HG02798 (cell line): ENCODE measurements at regions not wholly inside any gene's neighbourhood (a gene's known extent, or its start where the extent isn't known, plus 50 kb on each side); places are given as distances from the start of the nearest gene placed in this dataset.

Experiments
- ATAC-seq: cut with Tn5 transposase; IDR thresholded peaks from one replicate; pipeline ENCODE4 v1.9.1; 2021; ENCODE audit warnings: mild to moderate bottlenecking; ENCODE audit not compliant: unreplicated experiment, poor library complexity

DNA sequence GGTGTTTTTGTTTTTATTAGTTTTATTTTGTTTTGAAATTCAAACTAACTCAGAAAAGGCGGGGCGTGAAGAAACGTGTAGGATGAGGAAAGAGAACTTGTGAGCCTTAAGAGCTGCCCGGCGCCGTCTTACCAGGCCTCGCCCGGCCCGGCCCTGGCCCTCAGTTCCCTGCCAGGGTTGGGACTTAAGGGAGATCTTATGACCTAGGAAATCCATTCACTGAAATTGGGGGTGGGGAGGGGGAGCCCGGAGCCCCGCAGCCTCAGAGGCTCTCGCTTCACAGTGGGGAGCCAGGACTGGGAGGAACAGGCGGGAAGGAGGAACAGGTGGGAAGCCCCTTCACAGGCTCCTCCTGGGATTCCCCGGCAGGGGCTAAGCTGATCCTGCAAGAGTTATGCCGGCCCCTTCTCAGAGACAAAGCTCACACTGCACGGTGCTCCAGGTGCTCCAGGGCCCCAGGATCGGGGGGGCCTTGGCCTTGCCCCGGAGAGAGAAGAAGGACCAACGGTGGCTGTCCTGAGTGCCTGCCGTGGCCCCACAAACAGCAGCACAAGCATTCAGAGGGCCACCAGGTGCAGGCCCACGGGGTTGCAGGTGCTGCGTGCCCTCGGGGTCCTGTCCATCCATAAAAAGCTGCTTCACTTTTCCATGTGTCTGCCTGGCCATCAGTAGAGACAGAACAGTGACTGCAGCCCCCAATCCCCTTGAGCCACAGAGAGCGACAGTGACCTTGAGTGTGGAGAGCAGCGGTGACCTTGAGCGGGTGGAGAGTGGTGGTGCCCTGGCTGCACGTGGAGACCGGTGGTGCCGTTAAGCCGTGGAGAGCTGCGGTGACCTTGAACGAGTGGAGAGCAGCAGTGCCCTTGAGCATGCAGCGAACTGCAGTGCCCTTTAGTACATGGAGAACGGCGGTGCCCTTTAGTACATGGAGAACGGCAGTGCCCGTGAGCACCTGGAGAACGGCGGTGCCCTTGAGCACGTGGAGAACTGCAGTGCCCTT lies 152.7 kb downstream of the DLL1 start:
- ATAC-seq, result no peak

DNA sequence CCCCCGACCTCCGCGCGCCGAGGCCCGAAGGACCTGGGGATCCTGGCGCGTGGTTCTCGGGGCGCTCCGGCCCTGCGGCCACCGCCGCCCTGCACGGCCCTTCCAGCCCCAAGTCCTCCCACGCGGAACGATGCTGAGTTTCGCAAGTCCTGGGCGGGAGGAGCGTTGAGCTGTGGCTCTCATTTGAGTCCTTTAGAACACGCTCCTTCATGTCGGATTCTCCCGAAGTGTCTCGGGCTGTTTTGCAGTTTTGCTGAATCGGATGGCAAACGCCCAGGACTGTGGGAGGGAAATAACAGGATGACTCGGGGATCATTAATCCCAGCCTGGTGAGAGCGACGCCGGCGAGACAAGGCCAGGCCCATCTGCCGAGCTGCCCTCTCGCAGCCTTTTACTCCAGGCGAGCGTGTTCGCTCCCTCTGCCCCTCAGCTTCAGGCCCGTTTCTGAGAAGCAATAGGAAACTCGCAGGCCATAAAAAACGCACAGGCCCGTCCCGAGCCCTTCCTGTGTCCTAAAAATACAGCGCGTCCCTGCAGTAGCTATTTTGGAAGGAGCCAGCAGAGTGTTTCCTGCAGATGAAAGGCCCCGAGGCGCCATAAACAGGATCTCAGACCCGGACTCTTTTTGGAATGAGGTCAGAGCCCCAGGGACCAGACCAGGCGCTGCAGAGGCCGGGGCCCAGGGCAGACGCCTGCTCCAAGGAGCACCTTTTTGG lies 153.5 kb downstream of the DLL1 start:
- ATAC-seq, result no peak

DNA sequence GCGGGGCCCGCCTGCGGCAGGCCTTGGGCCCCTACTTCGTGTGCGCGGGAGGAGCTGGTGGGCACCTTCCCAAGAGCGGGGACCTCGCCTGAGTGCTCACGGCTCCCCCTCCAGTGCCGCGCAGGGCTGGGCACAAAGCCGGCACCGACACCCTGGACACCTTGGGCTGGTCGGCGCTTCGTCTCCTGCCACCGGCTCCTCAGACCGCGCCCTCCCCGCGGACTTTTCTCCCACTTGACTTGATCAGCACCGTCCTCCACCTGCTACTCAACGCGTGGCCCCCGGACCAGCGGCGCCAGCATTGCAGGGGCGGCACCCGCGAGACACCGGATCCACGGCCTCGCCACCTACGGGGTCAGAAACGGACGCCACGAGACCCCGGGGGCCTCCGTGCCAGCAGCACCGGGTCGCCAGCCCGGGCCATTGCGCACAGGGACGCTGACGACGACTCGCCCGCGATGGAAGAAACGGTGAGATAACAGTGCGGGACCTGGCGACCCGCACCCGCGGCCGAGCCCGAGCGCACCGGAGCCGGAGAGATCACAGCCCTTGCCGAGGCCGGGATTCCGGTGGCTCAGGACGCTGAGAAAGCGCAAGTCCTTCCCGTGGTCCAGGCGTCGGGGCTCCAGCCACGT lies 154.2 kb downstream of the DLL1 start:
- no peak for ATAC-seq

DNA sequence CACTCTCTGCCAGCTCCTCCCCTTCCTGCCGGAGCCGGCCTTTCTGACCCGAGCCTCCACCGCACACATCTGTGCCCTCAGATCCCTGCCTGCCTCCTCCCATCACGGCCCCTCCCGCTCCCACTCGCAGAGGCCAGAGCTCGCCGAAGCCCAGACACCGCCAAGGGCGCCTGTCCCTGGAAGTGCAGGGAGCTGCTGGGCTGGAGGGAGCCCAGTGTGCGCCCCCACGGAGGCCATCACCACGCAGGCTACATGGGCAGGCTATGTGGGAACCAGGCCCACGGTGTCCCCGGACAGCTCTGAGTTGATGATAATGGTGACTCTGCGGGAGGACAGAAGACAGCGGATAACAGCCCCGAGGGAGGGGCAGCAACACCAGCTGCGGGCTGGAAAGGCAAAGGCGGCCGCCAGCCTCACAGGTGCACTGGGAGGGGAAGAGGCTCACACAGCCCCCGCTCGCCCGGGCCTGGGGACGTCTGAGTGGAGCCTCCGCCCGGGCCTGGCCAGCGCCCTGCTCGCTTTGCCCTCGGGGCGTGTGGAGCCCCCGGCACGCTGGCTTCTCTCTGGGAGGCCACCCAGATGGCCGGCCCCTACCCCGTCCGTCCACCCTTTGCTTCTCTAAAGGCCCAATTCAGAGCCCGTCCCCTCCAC lies 154.9 kb downstream of the DLL1 start:
- no peak for ATAC-seq

DNA sequence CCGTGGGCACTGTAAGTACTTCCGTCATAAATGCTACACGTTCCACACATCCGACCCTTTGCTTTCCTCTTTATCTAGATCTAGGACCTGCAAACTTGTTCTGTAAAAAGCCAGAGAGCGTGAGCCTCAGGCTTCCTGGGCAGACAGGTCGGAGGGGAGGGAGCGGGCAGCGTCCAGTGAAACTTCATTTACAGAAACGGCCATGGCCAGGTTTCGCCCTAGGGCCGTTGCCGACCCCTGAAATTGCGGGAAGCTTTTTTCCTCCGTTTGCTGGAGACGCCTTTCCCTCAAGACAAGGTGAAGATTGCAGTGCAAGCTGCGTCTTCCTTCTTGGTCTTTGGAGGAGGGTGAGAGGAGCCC lies 155.4 kb downstream of the DLL1 start:
- no peak for ATAC-seq

DNA sequence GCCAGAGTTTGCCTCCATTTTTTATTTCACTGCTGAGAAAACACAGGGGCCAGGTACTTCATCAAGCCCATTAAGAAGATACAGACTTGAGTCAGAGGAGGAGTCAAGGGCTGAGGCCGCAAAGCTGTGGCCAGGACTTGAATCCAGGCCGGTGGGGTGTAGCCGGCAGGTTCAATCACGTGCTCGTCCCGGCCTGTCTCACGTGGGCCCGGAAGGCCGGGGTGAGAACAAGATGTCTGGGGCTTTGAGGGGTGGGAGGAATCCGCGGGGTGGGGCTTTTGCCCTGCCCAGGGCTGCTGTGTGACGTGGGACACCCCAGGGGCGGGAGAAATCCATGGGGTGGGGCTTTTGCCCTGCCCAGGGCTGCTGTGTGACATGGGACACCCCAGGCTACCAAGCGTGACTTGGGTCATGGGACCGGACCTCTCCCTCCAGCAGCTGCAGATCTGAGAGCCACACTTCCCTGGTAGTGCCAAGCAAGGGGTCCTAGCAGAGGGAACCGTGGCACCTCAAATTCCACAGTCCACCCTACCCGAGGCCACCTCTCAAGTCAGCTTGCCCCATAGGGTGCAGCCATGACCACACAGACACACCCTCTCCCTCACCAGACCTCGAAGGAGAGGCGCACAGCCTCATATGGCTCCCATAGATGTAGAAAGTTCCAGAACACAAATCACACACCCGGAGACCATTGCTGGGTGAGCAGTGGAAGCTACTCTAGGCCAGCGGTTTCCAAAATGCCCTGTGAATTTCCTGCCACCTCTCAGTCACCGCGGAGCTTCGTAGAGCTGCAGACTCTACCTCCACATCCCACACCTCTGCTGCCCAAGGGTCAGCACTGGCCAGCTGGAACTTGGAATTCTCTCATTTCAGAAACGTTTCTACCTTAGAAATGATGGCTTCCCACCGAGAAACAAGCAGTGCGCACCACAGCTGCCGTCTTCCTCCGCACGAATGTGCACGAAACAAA lies 156.1 kb downstream of the DLL1 start:
- ATAC-seq, result no peak

DNA sequence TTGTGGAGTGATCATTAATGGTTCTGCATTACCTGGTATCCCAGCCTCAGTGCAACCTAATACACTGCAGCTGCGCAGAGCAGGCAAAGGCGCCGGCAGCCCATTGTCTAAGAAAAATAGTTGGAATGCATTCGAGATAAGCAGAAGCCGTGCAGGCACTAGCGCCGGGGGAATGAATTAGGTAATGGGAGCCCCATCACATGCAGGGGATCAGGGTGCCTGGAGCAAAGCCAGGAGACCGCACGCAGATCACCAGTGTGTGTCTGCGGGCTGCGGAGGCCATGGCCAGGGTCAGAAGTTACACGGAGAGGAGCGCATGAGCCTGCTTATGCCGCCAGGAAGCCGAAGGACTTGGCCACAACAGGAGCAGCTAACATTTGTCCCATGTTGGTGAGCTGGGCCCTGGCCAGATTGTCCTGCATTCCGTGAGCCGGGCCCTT lies 156.8 kb downstream of the DLL1 start:
- ATAC-seq, result no peak

DNA sequence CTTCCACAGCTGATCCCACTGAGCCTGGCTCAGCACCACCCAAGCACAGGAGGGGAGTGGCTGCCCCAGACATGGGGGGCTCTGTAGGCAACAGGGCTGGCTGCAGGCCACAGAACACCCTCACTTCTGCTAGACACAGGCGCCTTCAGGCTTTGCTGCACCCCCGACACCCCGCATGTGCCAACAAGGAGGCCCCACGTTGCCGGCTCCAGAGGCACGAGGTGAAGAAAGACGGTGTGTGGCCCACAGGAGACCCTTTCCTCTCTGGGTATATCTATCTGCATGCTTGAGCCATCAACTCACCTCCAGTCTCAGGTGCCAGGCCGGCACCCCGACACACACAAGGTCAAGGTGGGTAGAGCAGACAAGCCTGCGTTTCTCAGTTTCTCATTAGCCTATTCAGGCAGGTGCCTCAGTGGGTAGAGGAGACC lies 158.3 kb downstream of the DLL1 start:
- no peak for ATAC-seq

DNA sequence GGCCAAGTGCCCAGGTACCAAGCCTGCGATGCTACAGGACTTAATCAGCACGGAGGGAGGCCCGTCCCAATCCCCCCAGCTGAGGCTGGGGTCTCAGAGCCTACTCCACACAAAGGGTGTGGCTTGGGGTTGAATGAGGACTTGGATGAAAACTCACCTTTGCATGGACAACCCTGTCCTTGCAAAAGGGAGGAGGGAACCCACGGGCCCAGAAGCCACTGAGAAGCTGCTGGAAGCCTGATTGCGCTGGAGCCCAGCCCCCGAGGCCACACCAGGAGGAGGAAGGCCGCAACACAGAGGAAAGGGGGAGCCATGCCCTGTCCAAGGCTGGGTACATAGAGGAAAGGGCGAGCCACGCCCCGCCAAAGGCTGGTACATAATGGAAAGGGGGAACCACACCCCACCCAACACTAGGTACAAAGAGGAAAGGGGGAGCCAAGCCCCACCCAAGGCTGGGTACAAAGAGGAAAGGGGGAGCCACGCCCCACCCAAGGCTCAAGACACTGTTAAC lies 158.8 kb downstream of the DLL1 start:
- ATAC-seq, result no peak

DNA sequence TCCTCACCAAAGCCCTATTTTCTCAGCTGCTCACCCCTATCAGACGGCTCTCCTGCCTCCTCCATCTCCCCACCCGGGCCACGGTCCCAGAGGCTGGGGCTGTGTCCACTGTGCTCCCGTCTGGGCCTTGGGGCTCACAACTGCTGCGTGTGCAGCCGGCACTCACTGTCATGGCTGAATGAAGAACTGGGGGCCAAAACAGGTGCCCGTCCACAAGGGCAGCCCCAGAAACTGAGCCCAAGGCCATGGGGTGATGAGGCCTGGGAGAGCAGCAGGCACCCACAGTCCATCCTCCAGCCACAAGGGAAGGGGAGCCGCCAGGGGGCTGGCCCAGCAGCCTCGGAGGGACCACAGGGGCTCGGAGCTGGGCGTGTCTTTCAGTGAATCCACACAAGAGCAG lies 159.5 kb downstream of the DLL1 start:
- ATAC-seq, result no peak

DNA sequence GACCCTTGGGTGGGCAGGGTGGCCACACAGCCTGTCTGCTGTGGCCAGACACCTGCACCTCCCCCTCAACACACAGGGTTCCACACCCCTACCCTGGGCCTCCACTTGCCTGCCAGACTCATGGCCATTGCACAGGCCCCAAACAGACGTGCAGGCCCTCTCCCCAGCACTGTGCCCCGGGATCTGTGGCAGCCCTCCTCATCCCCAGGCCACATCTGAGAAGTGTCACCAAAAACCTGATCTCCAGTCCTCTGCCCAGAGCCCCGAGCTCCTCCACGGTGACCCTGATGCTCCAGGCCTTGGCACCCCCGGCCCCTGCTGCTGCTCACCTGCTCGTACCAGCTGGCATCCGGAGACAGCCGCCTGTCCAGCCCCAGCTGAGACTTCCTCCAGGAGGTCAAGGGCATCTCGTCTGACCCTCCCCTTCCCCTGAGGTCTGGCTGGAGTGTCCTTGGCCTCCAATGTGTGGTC lies 160.1 kb downstream of the DLL1 start:
- no peak for ATAC-seq

DNA sequence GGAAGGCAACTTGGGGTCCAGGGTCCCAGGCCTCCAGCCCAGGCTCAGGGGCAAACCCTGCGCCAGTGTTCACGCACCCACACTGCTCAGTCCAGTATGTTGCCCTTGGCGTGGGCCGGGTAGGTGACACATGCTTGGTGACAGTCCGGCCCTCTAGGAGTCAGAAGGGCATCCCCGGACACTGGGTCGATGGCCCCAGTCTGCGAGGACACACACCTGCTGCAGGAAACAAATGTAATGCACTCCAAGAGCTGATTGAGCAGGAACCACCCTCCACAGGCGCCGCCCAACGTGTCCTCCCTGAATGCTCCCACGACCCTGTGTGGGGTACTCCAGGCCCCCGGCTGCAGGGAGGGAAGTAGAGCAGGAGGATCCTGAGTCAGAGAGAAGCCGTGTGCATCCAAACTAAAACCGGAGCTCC lies 160.7 kb downstream of the DLL1 start:
- no peak for ATAC-seq

DNA sequence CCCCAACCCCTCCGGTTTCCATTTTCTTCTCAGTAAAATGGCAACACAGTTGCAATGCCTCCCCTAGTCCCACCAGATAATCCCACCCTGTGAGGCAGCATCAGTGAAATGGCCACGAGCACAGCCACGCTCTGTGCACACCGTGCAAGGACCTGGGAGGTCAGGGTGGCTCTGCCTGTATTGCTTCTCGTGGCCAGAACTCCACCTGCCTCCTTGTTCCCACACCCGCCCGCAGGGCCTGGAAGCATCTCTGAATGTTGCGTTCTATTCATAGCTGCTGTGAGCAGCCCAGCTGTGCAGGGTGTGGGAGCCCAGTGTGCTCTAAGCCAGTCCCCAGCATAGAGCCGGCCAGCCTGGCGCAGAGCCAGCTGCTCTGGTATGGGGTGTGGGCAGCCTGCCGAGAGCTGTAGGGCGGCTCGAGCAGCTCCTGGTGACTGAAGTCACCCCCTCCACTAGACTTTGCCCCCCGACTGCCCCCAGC lies 161.1 kb downstream of the DLL1 start:
- no peak for ATAC-seq

DNA sequence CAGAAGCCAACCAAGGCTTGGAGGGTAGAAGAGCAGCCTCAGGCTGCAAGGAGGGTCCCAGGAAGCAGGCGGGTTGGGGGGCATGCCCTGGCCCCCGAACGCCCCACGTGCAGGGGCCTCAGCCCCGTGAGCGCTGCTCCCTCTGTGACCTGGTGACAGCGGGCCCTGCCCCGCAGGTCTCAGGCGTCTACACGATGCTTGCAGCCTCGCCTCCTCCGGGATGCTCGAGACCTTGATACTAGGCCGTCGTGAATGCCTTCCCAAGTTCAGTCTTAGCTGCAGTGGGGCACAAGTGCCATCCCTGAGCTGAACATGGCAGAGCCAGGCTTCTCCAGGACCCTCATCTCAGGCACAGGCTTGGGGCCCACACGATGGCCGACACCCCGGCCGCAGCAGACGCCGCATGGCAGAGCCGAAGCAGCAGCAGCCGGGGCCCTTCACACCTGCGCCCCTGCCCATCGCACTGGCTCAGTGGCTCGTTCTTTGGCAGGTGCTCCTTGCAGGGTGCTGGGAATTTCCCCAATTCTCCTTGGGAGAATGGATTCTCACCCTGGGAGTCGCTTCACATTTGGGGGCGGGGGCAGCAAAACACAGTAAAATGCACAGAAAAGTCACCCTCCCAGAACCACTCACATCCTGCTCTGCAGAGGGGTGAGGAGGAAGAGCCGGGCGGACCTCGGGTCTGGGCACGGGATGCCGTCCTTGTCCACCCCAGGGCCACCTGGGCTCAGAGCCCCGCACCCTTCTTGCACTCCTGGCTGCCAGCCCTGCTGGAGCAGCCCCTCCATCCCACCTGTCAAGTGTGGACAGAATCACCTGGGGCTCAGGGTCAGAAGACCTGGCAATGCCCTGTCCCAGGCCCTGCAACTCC lies 161.8 kb downstream of the DLL1 start:
- no peak for ATAC-seq

DNA sequence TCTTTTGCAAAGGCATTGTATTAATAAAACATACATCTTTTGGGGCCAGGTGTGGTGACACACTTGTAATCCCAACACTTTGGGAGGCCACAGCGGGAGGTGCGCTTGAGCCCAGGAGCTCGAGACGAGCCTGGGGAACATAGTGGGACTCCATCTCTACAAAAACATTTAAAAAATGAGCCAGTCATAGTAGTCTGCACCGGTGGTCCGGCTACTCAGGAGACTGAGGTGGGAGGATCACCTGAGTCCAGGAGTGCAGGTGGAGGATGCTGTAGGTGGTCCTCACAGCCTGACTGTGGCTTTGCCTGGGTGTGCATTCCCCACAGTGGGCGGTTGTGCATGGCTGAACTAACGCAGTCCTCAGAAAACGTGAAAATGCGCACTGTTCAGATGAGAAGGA lies 162.5 kb downstream of the DLL1 start:
- ATAC-seq, result no peak

DNA sequence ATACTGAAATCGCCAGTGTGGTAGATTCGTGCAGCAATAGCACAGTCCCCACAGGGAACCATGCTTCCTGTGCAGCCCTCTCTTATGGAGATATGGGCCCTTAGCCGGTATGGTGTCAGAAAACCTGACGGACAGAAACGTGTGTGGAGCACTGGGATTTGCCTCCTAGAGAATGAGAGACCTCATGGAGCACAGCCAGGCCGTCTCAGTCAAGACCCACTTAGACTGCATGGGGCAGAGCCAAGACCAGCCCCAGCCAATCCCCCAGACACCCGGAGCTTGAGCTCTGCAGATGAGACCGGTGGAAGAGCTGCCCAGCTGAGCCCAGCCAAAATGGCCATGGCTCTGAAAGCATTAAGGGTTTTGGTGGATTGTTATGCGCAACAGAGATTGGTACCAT lies 163.7 kb downstream of the DLL1 start:
- no peak for ATAC-seq

DNA sequence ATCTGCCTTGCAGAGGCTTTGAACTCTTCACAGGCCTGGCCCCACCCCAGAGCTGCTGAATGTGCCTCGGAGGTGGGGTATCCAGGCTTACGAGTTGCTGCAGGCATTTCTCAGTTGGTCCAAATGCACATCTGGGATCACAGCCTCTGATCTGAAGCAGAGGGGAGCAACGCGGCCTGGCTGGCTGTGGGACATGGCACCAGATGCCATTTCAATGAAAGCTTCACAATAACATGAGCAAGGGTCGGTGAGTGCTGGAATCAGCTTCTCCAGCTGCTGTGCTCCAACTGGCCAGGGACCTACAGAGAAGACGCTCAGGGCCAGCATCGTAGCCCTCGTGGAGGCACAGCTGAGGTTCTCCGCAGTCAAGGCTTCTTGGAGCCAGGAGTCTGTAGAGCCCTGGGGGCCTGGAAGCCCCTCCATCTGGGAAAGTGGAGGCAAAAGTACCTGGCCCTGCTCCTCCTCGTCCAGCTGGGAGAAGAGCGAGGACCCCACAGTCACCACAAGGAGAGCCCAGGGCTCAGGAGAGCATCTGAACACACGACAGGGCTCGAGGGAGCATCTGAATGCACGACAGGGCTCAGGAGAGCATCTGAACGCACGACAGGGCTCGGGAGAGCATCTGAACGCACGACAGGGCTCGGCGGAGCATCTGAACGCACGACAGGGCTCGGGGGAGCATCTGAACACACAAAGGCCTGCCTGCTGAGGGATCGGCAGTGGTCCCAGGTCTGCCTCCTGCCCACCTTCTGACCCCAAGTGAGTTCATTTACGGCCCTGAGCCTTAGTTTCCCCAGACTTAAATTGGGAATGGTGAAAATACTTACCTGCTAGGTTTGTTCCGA lies 165.2 kb downstream of the DLL1 start:
- no peak for ATAC-seq
